Naive thymus-derived CD4-positive, alpha-beta T cell (primary cell): ENCODE measurements at regions not wholly inside any gene's neighbourhood (a gene's known extent, or its start where the extent isn't known, plus 50 kb on each side); places are given as distances from the start of the nearest gene placed in this dataset.

Experiments
- ATAC-seq: fragments of 150-1000 bp; cut with Tn5 transposase; 2 replicates; pipeline ENCODE4 v1.10.0; 2021; ENCODE audit warnings: mild to moderate bottlenecking, moderate library complexity
- CTCF ChIA-PET: fragments of 350-600 bp; sonication (Branson Sonifier 250); formaldehyde crosslinking; loops from one replicate; lab custom pipeline; 2021; ENCODE audit warnings: antibody characterized with exemption; lab: Charles Lee
- POLR2A ChIA-PET: fragments of 350-600 bp; sonication (Branson Sonifier 250); formaldehyde crosslinking; loops from one replicate; lab custom pipeline; 2021; ENCODE audit warnings: antibody characterized with exemption, inconsistent platforms; lab: Charles Lee
- DNase-seq, 9 donors: peaks; one replicate each; pipeline versions ENCODE4 v3.0.0 to v3.0.0-alpha.2; 2020 to 2022; ENCODE audit warnings: mixed read lengths in 1 of 9
- H3K27ac ChIP-seq: one replicate; pipeline ENCODE4 v1.7.0; 2013; ENCODE audit warnings: mild to moderate bottlenecking, low read depth, low read length, moderate library complexity
- H3K27me3 ChIP-seq, 2 donors: one replicate each; pipeline ENCODE4 v1.7.0; 2013; ENCODE audit warnings: low read length in 2 of 2, mild to moderate bottlenecking in 2 of 2, moderate library complexity in 2 of 2; ENCODE audit not compliant: control insufficient read depth in 2 of 2, insufficient read depth in 2 of 2
- H3K36me3 ChIP-seq, 3 experiments: 1 replicate in 2 of 3; 2 replicates in 1 of 3; pipeline ENCODE4 v1.7.0; 2013; ENCODE audit warnings: low read length in 3 of 3, mild to moderate bottlenecking in 3 of 3, moderate library complexity in 1 of 3; ENCODE audit not compliant: insufficient read depth in 3 of 3, control insufficient read depth in 2 of 3
- H3K4me1 ChIP-seq, 2 donors: one replicate each; pipeline ENCODE4 v1.7.0; 2013; ENCODE audit warnings: low read length in 2 of 2, mild to moderate bottlenecking in 2 of 2, moderate library complexity in 1 of 2; ENCODE audit not compliant: control insufficient read depth in 2 of 2, insufficient read depth in 2 of 2
- H3K4me3 ChIP-seq: 2 replicates; pipeline ENCODE4 v1.7.0; 2013; ENCODE audit warnings: mild to moderate bottlenecking, low read length
- H3K9me3 ChIP-seq, 3 experiments: 1 replicate in 2 of 3; 2 replicates in 1 of 3; pipeline ENCODE4 v1.7.0; 2013; ENCODE audit warnings: low read length in 3 of 3; ENCODE audit not compliant: control insufficient read depth in 2 of 3
- H3K27ac Mint-ChIP-seq, 9 donors: one replicate each; pipeline ENCODE4 v1.8.0; 2020 to 2022; ENCODE audit warnings: mixed read lengths in 9 of 9, mild to moderate bottlenecking in 8 of 9, moderate library complexity in 5 of 9, inconsistent platforms in 2 of 9
- H3K27me3 Mint-ChIP-seq, 5 donors: one replicate each; pipeline ENCODE4 v1.8.0; 2021 to 2022; ENCODE audit warnings: mixed read lengths in 5 of 5, mild to moderate bottlenecking in 1 of 5
- H3K36me3 Mint-ChIP-seq, 5 donors: one replicate each; pipeline ENCODE4 v1.8.0; 2020 to 2022; ENCODE audit warnings: mixed read lengths in 5 of 5, mild to moderate bottlenecking in 3 of 5, inconsistent platforms in 1 of 5
- H3K4me1 Mint-ChIP-seq, 7 donors: one replicate each; pipeline ENCODE4 v1.8.0; 2020 to 2022; ENCODE audit warnings: mixed read lengths in 7 of 7, mild to moderate bottlenecking in 3 of 7, inconsistent platforms in 1 of 7
- H3K4me3 Mint-ChIP-seq, 10 donors: one replicate each; pipeline ENCODE4 v1.8.0; 2020 to 2022; ENCODE audit warnings: mild to moderate bottlenecking in 10 of 10, mixed read lengths in 10 of 10, moderate library complexity in 6 of 10, inconsistent platforms in 2 of 10
- H3K9me3 Mint-ChIP-seq, 11 donors: one replicate each; pipeline ENCODE4 v1.8.0; 2020 to 2022; ENCODE audit warnings: mixed read lengths in 11 of 11, mild to moderate bottlenecking in 4 of 11, inconsistent platforms in 1 of 11, moderate library complexity in 1 of 11
- intact Hi-C, 2 donors: fragments of 100-400 bp; cut with micrococcal nuclease; formaldehyde crosslinking; loops; one replicate each; pipeline ENCODE4 v1.15.1; 2023

DNA sequence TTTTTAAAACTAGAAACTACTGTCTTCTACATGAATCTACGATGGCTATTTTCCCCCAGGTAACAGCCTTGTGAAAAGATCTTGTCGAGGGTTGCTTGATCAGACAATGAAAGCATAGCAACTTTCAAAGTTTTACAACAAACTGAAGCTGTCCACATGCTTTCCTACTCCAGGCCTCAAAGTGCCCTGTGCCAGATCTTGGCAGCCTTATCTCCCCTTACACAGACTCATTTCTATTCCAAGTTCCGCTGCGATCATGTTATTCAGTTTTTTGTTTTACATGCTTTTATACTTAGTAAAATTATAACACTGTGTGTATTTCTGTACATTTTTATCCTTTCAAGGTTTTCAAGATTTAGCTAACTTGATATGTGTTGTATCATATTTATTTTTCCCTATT, 661.7 kb upstream of the SORCS1 start:
- CTCF ChIA-PET = no interaction called here
- intact Hi-C loops = no loop called here

GRCh38 chr10:107814865-107815487, 650.5 kb upstream of the SORCS1 start:
- ChIA-PET POLR2A (no interaction called here), CTCF (no interaction called here)
- ATAC-seq (no peak), DNase-seq (no peak)
- Mint-ChIP-seq H3K4me3 (no peak overlapping the region), H3K27ac (no peak overlapping the region), H3K4me1 (no peaks in the 10 kb centered on the region), H3K27me3 (no peaks in the 10 kb centered on the region), H3K36me3 (no peaks in the 10 kb centered on the region), H3K9me3 (peaks cover 0 to 22% (median 4%) of the 10 kb centered on the region in 11 donors)
- H3K27me3 ChIP-seq = no peaks in the 10 kb centered on the region
- no peak overlapping the region for H3K4me3 ChIP-seq
- H3K4me1 ChIP-seq = no peaks in the 10 kb centered on the region
- intact Hi-C loops = no loop called here
- no peaks in the 10 kb centered on the region for H3K36me3 ChIP-seq
- H3K27ac ChIP-seq = no peak overlapping the region
- no peaks in the 10 kb centered on the region for H3K9me3 ChIP-seq

More for the DNA sequence above, 661.7 kb upstream of the SORCS1 start:
- peaks cover 0 to 13% (median 4%) of the 10 kb centered on the region in 11 donors for H3K9me3 Mint-ChIP-seq
- DNase-seq (no peak), ATAC-seq (no peak)
- Histone ChIP-seq H3K4me1 (no peaks in the 10 kb centered on the region), H3K9me3 (no peaks in the 10 kb centered on the region), H3K27ac (no peak overlapping the region), H3K4me3 (no peak overlapping the region), H3K27me3 (no peaks in the 10 kb centered on the region), H3K36me3 (no peaks in the 10 kb centered on the region)
- H3K36me3 Mint-ChIP-seq = no peaks in the 10 kb centered on the region
- no peak overlapping the region for H3K27ac Mint-ChIP-seq
- POLR2A ChIA-PET = no interaction called here
- H3K4me3 Mint-ChIP-seq = no peak overlapping the region
- H3K27me3 Mint-ChIP-seq = no peaks in the 10 kb centered on the region
- H3K4me1 Mint-ChIP-seq = no peaks in the 10 kb centered on the region

DNA sequence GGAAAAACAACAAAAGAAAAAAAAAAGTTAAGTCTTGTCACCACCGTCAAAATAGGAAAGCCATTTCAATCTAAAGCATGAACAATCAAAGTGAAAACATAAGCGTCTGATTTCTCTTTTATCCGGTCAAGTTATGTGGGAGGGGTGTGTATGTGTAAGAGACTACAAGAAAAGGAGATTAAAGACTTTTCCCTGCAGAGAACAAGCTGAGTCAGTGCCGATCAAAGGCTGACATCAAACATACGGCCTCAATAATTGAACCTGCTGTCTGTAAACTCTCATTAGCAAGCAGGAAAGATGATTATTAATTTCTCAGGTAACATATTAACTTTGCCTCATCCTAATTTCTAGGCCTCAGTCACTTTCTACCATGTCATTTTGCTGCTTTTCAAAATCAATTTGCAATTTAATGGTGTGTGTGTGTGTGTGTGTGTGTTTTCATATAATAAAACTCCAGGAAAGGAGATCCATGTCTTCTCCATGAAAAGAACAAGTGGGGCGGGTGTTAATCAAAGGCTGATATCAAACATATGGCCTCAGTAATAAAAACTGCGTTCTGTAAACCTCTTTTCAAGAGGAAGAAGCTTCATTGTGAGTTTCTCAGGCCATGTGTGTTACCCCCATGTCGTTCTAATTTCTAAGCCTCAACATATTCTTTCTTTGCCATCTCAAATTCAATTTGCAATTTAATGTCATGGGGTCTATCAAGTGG, 649.1 kb upstream of the SORCS1 start:
- no peak overlapping the region for H3K4me3 Mint-ChIP-seq

DNA sequence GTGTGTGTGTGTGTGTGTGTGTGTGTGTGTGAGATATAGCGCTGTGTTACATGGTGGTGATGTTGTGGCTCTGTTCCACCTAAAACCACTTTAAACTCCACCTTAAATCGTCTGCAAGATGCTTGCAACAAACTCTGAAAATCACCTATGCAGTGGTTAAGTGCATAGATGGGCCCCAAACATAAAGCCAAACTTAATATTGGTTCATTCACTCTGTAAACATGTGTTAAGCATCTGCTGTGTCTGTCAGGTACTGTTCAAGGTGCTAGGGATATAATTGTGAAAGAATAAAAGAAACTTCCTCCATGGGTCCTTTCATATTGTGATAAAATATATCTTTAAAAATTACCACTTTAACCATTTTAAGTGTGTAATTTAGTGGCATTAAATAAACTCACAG, 645.4 kb upstream of the SORCS1 start:
- Histone ChIP-seq H3K27ac (no peak overlapping the region), H3K4me1 (no peaks in the 10 kb centered on the region), H3K27me3 (no peaks in the 10 kb centered on the region), H3K4me3 (no peak overlapping the region), H3K9me3 (no peaks in the 10 kb centered on the region), H3K36me3 (no peaks in the 10 kb centered on the region)
- no peak overlapping the region for H3K27ac Mint-ChIP-seq
- H3K9me3 Mint-ChIP-seq = peaks cover 0 to 30% (median 3%) of the 10 kb centered on the region in 11 donors
- intact Hi-C loops = no loop called here
- CTCF ChIA-PET = no interaction called here
- no peaks in the 10 kb centered on the region for H3K36me3 Mint-ChIP-seq
- H3K4me1 Mint-ChIP-seq = no peaks in the 10 kb centered on the region
- H3K27me3 Mint-ChIP-seq = no peaks in the 10 kb centered on the region
- ATAC-seq (no peak), DNase-seq (no peak)
- POLR2A ChIA-PET = no interaction called here
- H3K4me3 Mint-ChIP-seq = no peak overlapping the region

More for the DNA sequence above, 649.1 kb upstream of the SORCS1 start:
- Histone ChIP-seq H3K9me3 (no peaks in the 10 kb centered on the region), H3K27ac (no peak overlapping the region), H3K4me1 (no peaks in the 10 kb centered on the region), H3K27me3 (no peaks in the 10 kb centered on the region), H3K36me3 (no peaks in the 10 kb centered on the region), H3K4me3 (no peak overlapping the region)
- Mint-ChIP-seq H3K27ac (no peak overlapping the region), H3K9me3 (peaks cover 0 to 14% (median 0%) of the 10 kb centered on the region in 11 donors), H3K36me3 (no peaks in the 10 kb centered on the region), H3K4me1 (no peaks in the 10 kb centered on the region), H3K27me3 (no peaks in the 10 kb centered on the region)
- POLR2A ChIA-PET = no interaction called here
- DNase-seq = no peak
- no peak for ATAC-seq
- intact Hi-C loops = no loop called here
- CTCF ChIA-PET = no interaction called here

- Mint-ChIP-seq H3K27ac (no peak overlapping the region), H3K27me3 (no peaks in the 10 kb centered on the region), H3K4me1 (no peaks in the 10 kb centered on the region), H3K36me3 (no peaks in the 10 kb centered on the region), H3K4me3 (no peak overlapping the region), H3K9me3 (peaks cover 0 to 31% (median 3%) of the 10 kb centered on the region in 11 donors)
- Histone ChIP-seq H3K36me3 (no peaks in the 10 kb centered on the region), H3K4me3 (no peak overlapping the region), H3K9me3 (no peaks in the 10 kb centered on the region), H3K27ac (no peak overlapping the region), H3K27me3 (no peaks in the 10 kb centered on the region), H3K4me1 (no peaks in the 10 kb centered on the region)
- intact Hi-C loops = no loop called here
- POLR2A ChIA-PET = no interaction called here
- CTCF ChIA-PET = no interaction called here
- DNase-seq = no peak
- no peak for ATAC-seq
Measured at GRCh38 chr10:107807836-107808235, 643.3 kb upstream of the SORCS1 start.

DNA sequence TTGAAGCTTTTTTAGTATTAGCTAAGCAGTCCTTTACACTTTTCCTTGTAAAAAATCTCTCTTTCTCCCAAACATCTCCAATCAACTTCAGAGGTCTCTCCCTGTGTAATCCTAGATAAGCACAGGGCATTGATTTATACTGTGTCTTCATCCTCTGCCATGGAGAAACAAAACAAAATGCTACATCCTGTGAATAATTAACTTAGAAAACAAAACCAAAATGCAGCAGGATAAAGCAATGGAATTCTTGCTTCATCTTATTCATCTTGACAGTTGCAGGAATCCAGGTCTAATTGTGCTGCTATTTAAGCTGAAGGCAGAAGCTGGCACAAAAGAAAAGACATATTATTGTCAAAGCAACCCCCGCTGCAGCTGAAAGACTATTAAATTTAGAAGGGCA, 641.5 kb upstream of the SORCS1 start:
- ATAC-seq (no peak), DNase-seq (no peak)
- H3K4me3 ChIP-seq = no peak overlapping the region
- ChIA-PET CTCF (no interaction called here), POLR2A (no interaction called here)
- no peaks in the 10 kb centered on the region for H3K36me3 ChIP-seq
- H3K9me3 Mint-ChIP-seq = peaks cover 0 to 29% (median 3%) of the 10 kb centered on the region in 11 donors
- H3K9me3 ChIP-seq = peaks cover 0 to 4% (median 0%) of the 10 kb centered on the region in 3 experiments
- H3K27me3 ChIP-seq = no peaks in the 10 kb centered on the region
- no peaks in the 10 kb centered on the region for H3K27me3 Mint-ChIP-seq
- H3K36me3 Mint-ChIP-seq = no peaks in the 10 kb centered on the region
- H3K4me3 Mint-ChIP-seq = no peak overlapping the region
- H3K4me1 Mint-ChIP-seq = no peaks in the 10 kb centered on the region
- H3K27ac ChIP-seq = no peak overlapping the region
- H3K27ac Mint-ChIP-seq = no peak overlapping the region
- intact Hi-C loops = no loop called here
- H3K4me1 ChIP-seq = no peaks in the 10 kb centered on the region

- no peaks in the 10 kb centered on the region for H3K4me1 Mint-ChIP-seq
- no peaks in the 10 kb centered on the region for H3K36me3 Mint-ChIP-seq
- ATAC-seq (no peak), DNase-seq (no peak)
- Histone ChIP-seq H3K4me3 (no peak overlapping the region), H3K27me3 (no peaks in the 10 kb centered on the region), H3K9me3 (peaks cover 0 to 4% (median 0%) of the 10 kb centered on the region in 3 experiments), H3K36me3 (no peaks in the 10 kb centered on the region), H3K27ac (no peak overlapping the region), H3K4me1 (no peaks in the 10 kb centered on the region)
- H3K9me3 Mint-ChIP-seq = peaks cover 0 to 20% (median 4%) of the 10 kb centered on the region in 11 donors
- no peak overlapping the region for H3K27ac Mint-ChIP-seq
- no peaks in the 10 kb centered on the region for H3K27me3 Mint-ChIP-seq
- ChIA-PET POLR2A (no interaction called here), CTCF (no interaction called here)
- H3K4me3 Mint-ChIP-seq = no peak overlapping the region
- intact Hi-C loops = no loop called here
Measured at GRCh38 chr10:107803546-107803945, 639.0 kb upstream of the SORCS1 start.
